ENCODE measurements at regions not wholly inside any gene's neighbourhood (a gene's known extent, or its start where the extent isn't known, plus 50 kb on each side); places are given as distances from the start of the nearest gene placed in this dataset.

DNA sequence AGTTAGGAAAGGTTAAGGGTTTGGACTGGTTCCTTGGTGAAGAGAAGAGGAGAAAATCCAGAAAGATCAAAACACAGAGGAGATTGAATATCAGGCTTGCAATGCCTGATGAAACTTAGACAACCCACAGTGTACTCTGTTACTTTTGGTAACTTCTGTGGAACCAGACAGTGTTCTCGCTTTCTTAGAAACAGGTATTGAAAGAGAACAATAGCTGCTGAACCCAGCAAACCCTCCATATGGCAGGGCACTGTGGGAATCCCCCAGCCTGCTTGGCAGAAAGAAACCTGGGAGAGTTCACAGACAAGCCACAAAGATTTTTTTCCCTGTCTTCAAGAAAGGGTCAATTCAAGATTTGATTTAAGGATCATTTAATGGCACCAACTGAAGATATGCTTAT is 342.8 kb downstream of the FOXA2 start:
- no peak overlapping the region for H3K9ac ChIP-seq (ENCODE audit: low read depth in 1 of 2, low read length in 2 of 2)
- peaks cover 0 to under 1% (median 0%) of the 10 kb centered on the region in 4 donors for H3K27me3 ChIP-seq (ENCODE audit: control insufficient read depth in 4 of 4, insufficient read depth in 4 of 4, low read length in 3 of 4)
- 85% methylated on average over 1 of the region's 1 CpG for whole genome bisulfite sequencing
- H3K36me3 ChIP-seq (ENCODE audit: control insufficient read depth in 4 of 4, insufficient read depth in 3 of 4, low read depth in 1 of 4, low read length in 3 of 4), result no peaks in the 10 kb centered on the region
- H3K4me3 ChIP-seq (ENCODE audit: low read depth in 1 of 3, low read length in 3 of 3), result no peak overlapping the region
- no peak for TF ChIP-seq JUND (IDR thresholded peaks at IDR 0.05)
- no peak for TF ChIP-seq FOXA2 (IDR thresholded peaks at IDR 0.05)
- TF ChIP-seq YY1 (IDR thresholded peaks at IDR 0.05), result no peak
- no peak for TF ChIP-seq GABPA (IDR thresholded peaks at IDR 0.05 in 1 of 2, conservative IDR thresholded peaks at IDR 0.05 in 1 of 2)
- TF ChIP-seq ATF3 (IDR thresholded peaks at IDR 0.05), result no peak
- no peak for TF ChIP-seq RXRA (IDR thresholded peaks at IDR 0.05)
- TF ChIP-seq NR2F2 (IDR thresholded peaks at IDR 0.05), result no peak
- no peak for TF ChIP-seq HNF4G (IDR thresholded peaks at IDR 0.05)
- no peak for TF ChIP-seq TAF1 (conservative IDR thresholded peaks at IDR 0.05)
- no peak for TF ChIP-seq EGR1 (IDR thresholded peaks at IDR 0.05; ENCODE audit: low read depth in 2 of 2)
- H3K4me1 ChIP-seq (ENCODE audit: control insufficient read depth in 4 of 4, insufficient read depth in 4 of 4, low read length in 3 of 4), result no peaks in the 10 kb centered on the region
- H3K9me3 ChIP-seq (ENCODE audit: control insufficient read depth in 4 of 4, low read length in 3 of 4), result no peaks in the 10 kb centered on the region
- no peak for DNase-seq (ENCODE audit: low spot score)
- no peak overlapping the region for H3K27ac ChIP-seq (ENCODE audit: low read depth in 1 of 2, low read length in 2 of 2)

- H3K36me3 ChIP-seq (ENCODE audit: control insufficient read depth in 4 of 4, insufficient read depth in 3 of 4, low read depth in 1 of 4, low read length in 3 of 4), result no peaks in the 10 kb centered on the region
- peaks cover 0 to 4% (median 0%) of the 10 kb centered on the region in 4 donors for H3K27me3 ChIP-seq (ENCODE audit: control insufficient read depth in 4 of 4, insufficient read depth in 4 of 4, low read length in 3 of 4)
- no peak for TF ChIP-seq ZBTB33 (IDR thresholded peaks at IDR 0.05)
- no peak for TF ChIP-seq RAD21 (IDR thresholded peaks at IDR 0.05)
- TF ChIP-seq GABPA (IDR thresholded peaks at IDR 0.05 in 1 of 2, conservative IDR thresholded peaks at IDR 0.05 in 1 of 2), result no peak
- TF ChIP-seq FOXA1 (IDR thresholded peaks at IDR 0.05), result no peak
- TF ChIP-seq CTCF (IDR thresholded peaks at IDR 0.05; ENCODE audit: low read depth, low read length, missing input control), result no peak
- no peak for TF ChIP-seq HNF4G (IDR thresholded peaks at IDR 0.05)
- no peak for TF ChIP-seq EGR1 (IDR thresholded peaks at IDR 0.05; ENCODE audit: low read depth in 2 of 2)
- no peak for TF ChIP-seq FOXA2 (IDR thresholded peaks at IDR 0.05)
- no peak for TF ChIP-seq REST (IDR thresholded peaks at IDR 0.05)
- no peak for TF ChIP-seq MAX (IDR thresholded peaks at IDR 0.05)
- no peak for TF ChIP-seq JUND (IDR thresholded peaks at IDR 0.05)
- no peak for TF ChIP-seq HNF4A (conservative IDR thresholded peaks at IDR 0.05)
- no peak for TF ChIP-seq TAF1 (conservative IDR thresholded peaks at IDR 0.05)
- no peaks in the 10 kb centered on the region for H3K4me1 ChIP-seq (ENCODE audit: control insufficient read depth in 4 of 4, insufficient read depth in 4 of 4, low read length in 3 of 4)
- no peak overlapping the region for H3K4me3 ChIP-seq (ENCODE audit: low read depth in 1 of 3, low read length in 3 of 3)
- no peaks in the 10 kb centered on the region for H3K9me3 ChIP-seq (ENCODE audit: control insufficient read depth in 4 of 4, low read length in 3 of 4)
- H3K27ac ChIP-seq (ENCODE audit: low read depth in 1 of 2, low read length in 2 of 2), result no peak overlapping the region
- H3K9ac ChIP-seq (ENCODE audit: low read depth in 1 of 2, low read length in 2 of 2), result no peak overlapping the region
- no peak for DNase-seq (ENCODE audit: low spot score)
Measured at GRCh38 chr20:22232923-22233322, 351.4 kb downstream of the FOXA2 start.

Measured in liver (tissue), 8 donors.